K562 (cell line): ENCODE measurements at regions not wholly inside any gene's neighbourhood (a gene's known extent, or its start where the extent isn't known, plus 50 kb on each side); places are given as distances from the start of the nearest gene placed in this dataset.

ENCODE experiments used
- ATAC-seq: fragments of 200-7000 bp; cut with Tn5 transposase; 3 replicates; pipeline ENCODE4 v1.9.1; 2020; ENCODE audit warnings: moderate library complexity
- BruUV-seq: library from RNA; stranded (reverse); fragments of 400-500 nt; replicated peaks from 2 replicates; lab custom pipeline; 2021; lab: Mats Ljungman, UMichigan
- CTCF ChIA-PET: fragments of 300-600 bp; formaldehyde crosslinking; extraction: SDS; loops from one replicate; lab custom pipeline; 2021; ENCODE audit warnings: low intra/inter-chr PET ratio; lab: Yijun Ruan, JAX
- POLR2A ChIA-PET: fragments of 300-600, 350-650 bp; sonication (Branson Sonifier 250); formaldehyde crosslinking; extraction: SDS; loops from one replicate; lab custom pipeline; 2021; ENCODE audit warnings: antibody characterized with exemption, inconsistent platforms; lab: Yijun Ruan, JAX
- DNase-seq, 4 experiments: peaks; one replicate each; pipeline versions ENCODE4 v3.0.0 to v3.0.0-alpha.2; 2011 to 2018; ENCODE audit warnings: low spot score in 3 of 4, mixed read lengths in 3 of 4; ENCODE audit errors: extremely low read depth in 1 of 4
- FAIRE-seq: peaks from 2 replicates; lab custom pipeline; 2011; peaks lifted over from hg19 to GRCh38; lab: Jason Lieb, UNC
- H2AFZ ChIP-seq: 2 replicates; pipeline ENCODE4 v1.6.0; 2011; ENCODE audit warnings: low read depth, low read length, control low read depth, inconsistent platforms
- H3K27ac ChIP-seq: fragments of 200-600 bp; 3 replicates; pipeline ENCODE4 v1.8.0; 2011; ENCODE audit warnings: low read depth, mild to moderate bottlenecking, control low read depth, inconsistent platforms, low read length, moderate library complexity, mixed read lengths; ENCODE audit errors: extremely low read depth
- H3K27me3 ChIP-seq, 2 experiments: fragments of 300-600 bp in 1 of 2; 2 replicates in 1 of 2; 3 replicates in 1 of 2; pipeline versions ENCODE4 v1.6.0 to v1.8.0; 2011; ENCODE audit warnings: inconsistent platforms in 2 of 2, low read length in 2 of 2, mild to moderate bottlenecking in 1 of 2, mixed read lengths in 1 of 2, moderate library complexity in 1 of 2; ENCODE audit not compliant: control insufficient read depth in 2 of 2, insufficient read depth in 2 of 2
- H3K36me3 ChIP-seq: fragments of 300-600 bp; 3 replicates; pipeline ENCODE4 v1.8.0; 2011; ENCODE audit warnings: mild to moderate bottlenecking, low read length, inconsistent platforms; ENCODE audit not compliant: control insufficient read depth, insufficient read depth
- H3K4me1 ChIP-seq, 2 experiments: fragments of 200-600 bp in 1 of 2; replicated peaks in 1 of 2; 2 replicates in 1 of 2; 3 replicates in 1 of 2; pipeline versions ENCODE4 v1.5.1 to v1.8.0; 2011; ENCODE audit warnings: inconsistent platforms in 2 of 2, low read length in 2 of 2, mild to moderate bottlenecking in 1 of 2, mixed read lengths in 1 of 2, moderate library complexity in 1 of 2; ENCODE audit not compliant: control insufficient read depth in 2 of 2, insufficient read depth in 2 of 2
- H3K4me2 ChIP-seq: 2 replicates; pipeline ENCODE4 v1.6.1; 2011; ENCODE audit warnings: low read length, control low read depth, inconsistent platforms, mixed read lengths; ENCODE audit not compliant: insufficient read depth
- H3K4me3 ChIP-seq: fragments of 200-600 bp; sonication (generic), shearing (Covaris generic); 2 replicates; pipeline ENCODE4 v1.5.1; 2016; ENCODE audit warnings: control low read depth, inconsistent platforms
- H3K79me2 ChIP-seq: fragments of 200-600 bp; 3 replicates; pipeline ENCODE4 v1.8.0; 2011; ENCODE audit warnings: low read length, inconsistent platforms; ENCODE audit not compliant: control insufficient read depth, insufficient read depth
- H3K9ac ChIP-seq, 2 experiments: 2 replicates each; pipeline versions ENCODE4 v1.6.0 to v1.6.1; 2011; ENCODE audit warnings: low read depth in 2 of 2, low read length in 2 of 2, control low read depth in 1 of 2, inconsistent platforms in 1 of 2, mild to moderate bottlenecking in 1 of 2, mixed read lengths in 1 of 2; ENCODE audit not compliant: insufficient read depth in 1 of 2
- H3K9me1 ChIP-seq: one replicate; pipeline ENCODE4 v1.6.0; 2011; ENCODE audit warnings: inconsistent platforms, mild to moderate bottlenecking, low read length, moderate library complexity; ENCODE audit not compliant: control insufficient read depth, insufficient read depth
- H3K9me3 ChIP-seq: replicated peaks from 2 replicates; pipeline ENCODE4 v1.5.1; 2011; ENCODE audit warnings: low read depth, low read length, inconsistent platforms; ENCODE audit not compliant: control insufficient read depth, insufficient read depth
- H4K20me1 ChIP-seq: replicated peaks from 2 replicates; pipeline ENCODE4 v1.6.1; 2011; ENCODE audit warnings: low read length, inconsistent platforms, mixed read lengths; ENCODE audit not compliant: control insufficient read depth, insufficient read depth
- BCLAF1 ChIP-seq, 2 experiments: fragments of 450-650 bp in 1 of 2; IDR thresholded peaks; 2 replicates each; pipeline ENCODE4 v1.6.1; 2011 to 2017; ENCODE audit warnings: low read depth in 2 of 2, antibody characterized with exemption in 1 of 2, borderline replicate concordance in 1 of 2, low read length in 1 of 2, mild to moderate bottlenecking in 1 of 2, mixed read lengths in 1 of 2; ENCODE audit not compliant: control insufficient read depth in 1 of 2
- CEBPB ChIP-seq: fragments of 450-650 bp; IDR thresholded peaks from 2 replicates; pipeline ENCODE4 v1.6.1; 2016; ENCODE audit warnings: missing genetic modification characterization, missing compliant biosample characterization
- CEBPG ChIP-seq, 3 experiments: fragments of 200-800 bp in 1 of 3; sonication (Bioruptor generic) in 1 of 3; sonication (generic) in 1 of 3; formaldehyde crosslinking in 1 of 3; IDR thresholded peaks in 2 of 3; conservative IDR thresholded peaks in 1 of 3; 2 replicates each; pipeline versions ENCODE4 v1.6.1 to v1.8.0; 2016 to 2022; ENCODE audit warnings: missing compliant biosample characterization in 2 of 3, missing genetic modification characterization in 2 of 3, mild to moderate bottlenecking in 1 of 3, missing genetic modification reagents in 1 of 3
- KAT8 ChIP-seq: fragments of 450-650 bp; IDR thresholded peaks from 2 replicates; pipeline ENCODE4 v1.6.1; 2016; ENCODE audit warnings: low read depth, mild to moderate bottlenecking
- MEF2A ChIP-seq: IDR thresholded peaks from 2 replicates; pipeline ENCODE4 v1.6.1; 2011; ENCODE audit warnings: low read depth, mild to moderate bottlenecking, low read length, moderate library complexity; ENCODE audit not compliant: control insufficient read depth
- NRF1 ChIP-seq, 2 experiments: fragments of 450-650 bp; IDR thresholded peaks in 1 of 2; conservative IDR thresholded peaks in 1 of 2; 2 replicates each; pipeline ENCODE4 v1.6.1; 2014; ENCODE audit warnings: mild to moderate bottlenecking in 2 of 2
- PCBP2 ChIP-seq: fragments of 200-400 bp; formaldehyde crosslinking; IDR thresholded peaks from 2 replicates; pipeline ENCODE4 v1.6.1; 2018; ENCODE audit warnings: low read length, low read depth, mild to moderate bottlenecking, moderate library complexity; ENCODE audit not compliant: poor library complexity, severe bottlenecking
- PHF21A ChIP-seq: fragments of 450-650 bp; IDR thresholded peaks from 2 replicates; pipeline ENCODE4 v1.6.1; 2017; ENCODE audit warnings: low read depth, borderline replicate concordance
- POLR3G ChIP-seq: IDR thresholded peaks from 2 replicates; pipeline ENCODE4 v1.6.1; 2011; ENCODE audit not compliant: insufficient read length, insufficient replicate concordance; ENCODE audit errors: extremely low read depth
- RAD21 ChIP-seq, 2 experiments: fragments of 250-450 bp in 1 of 2; fragments of 450-650 bp in 1 of 2; sonication (Bioruptor Pico) in 1 of 2; formaldehyde crosslinking in 1 of 2; IDR thresholded peaks in 1 of 2; conservative IDR thresholded peaks in 1 of 2; 2 replicates each; pipeline versions ENCODE4 v1.4.0 to v1.8.0; 2020 to 2022; ENCODE audit warnings: mild to moderate bottlenecking in 2 of 2, moderate library complexity in 1 of 2
- RBM14 ChIP-seq: fragments of 200-400 bp; formaldehyde crosslinking; IDR thresholded peaks from 2 replicates; pipeline ENCODE4 v1.6.1; 2018; ENCODE audit warnings: low read depth, mild to moderate bottlenecking, low read length, moderate library complexity, borderline replicate concordance; ENCODE audit not compliant: insufficient read depth
- SRSF3 ChIP-seq: fragments of 200-400 bp; formaldehyde crosslinking; IDR thresholded peaks from 2 replicates; pipeline ENCODE4 v1.6.1; 2016; ENCODE audit warnings: mild to moderate bottlenecking, low read length, moderate library complexity; ENCODE audit not compliant: insufficient read depth
- TGIF2 ChIP-seq: sonication (generic); formaldehyde crosslinking; IDR thresholded peaks from 2 replicates; pipeline ENCODE4 v1.8.1; 2022; ENCODE audit warnings: mild to moderate bottlenecking, missing genetic modification reagents, moderate library complexity
- TSC22D4 ChIP-seq: fragments of 450-650 bp; IDR thresholded peaks from 2 replicates; pipeline ENCODE4 v1.6.1; 2016; ENCODE audit warnings: missing genetic modification characterization, missing biosample characterization, control low read depth
- ZNF124 ChIP-seq: sonication (generic); formaldehyde crosslinking; IDR thresholded peaks from 2 replicates; pipeline ENCODE4 v1.8.1; 2022; ENCODE audit warnings: missing genetic modification reagents
- ZNF445 ChIP-seq: fragments of 250-450 bp; sonication (Bioruptor Pico); IDR thresholded peaks from 2 replicates; pipeline ENCODE4 v1.4.0; 2020; ENCODE audit warnings: low read depth, mild to moderate bottlenecking, moderate library complexity
- WGBS: fragments of 100-300 bp; shearing (Covaris generic); methylation state at CpG from one replicate; pipeline ENCODE4 v1.1.6; 2016; ENCODE audit warnings: low coverage, mixed read lengths; ENCODE audit not compliant: insufficient coverage; ENCODE audit errors: missing lambda C conversion rate; 5-methylcytosine and 5-hydroxymethylcytosine counted together
- in situ Hi-C: fragments of 300-500 bp; cut with MboI; formaldehyde crosslinking; loops from 4 replicates; pipeline ENCODE4 v1.15.0; 2018; ENCODE audit warnings: inconsistent platforms, mixed read lengths
- intact Hi-C: fragments of 100-400 bp; cut with micrococcal nuclease; formaldehyde crosslinking; loops from 2 replicates; pipeline ENCODE4 v1.14.2; 2022

GRCh38 chr19:31166206-31166605 lies 183.0 kb downstream of the TSHZ3 start:
- TF ChIP-seq ZNF445 (CRISPR knock-in tag) (no peak), TSC22D4 (tag) (no peak), CEBPG (CRISPR knock-in tag; IDR thresholded peaks at IDR 0.05) (no peak), CEBPG (tag; conservative IDR thresholded peaks at IDR 0.05 in 1 of 2, IDR thresholded peaks at IDR 0.05 in 1 of 2) (no peak), MEF2A (no peak), TGIF2 (CRISPR knock-in tag) (no peak), ZNF124 (CRISPR knock-in tag) (no peak), POLR3G (no peak), RBM14 (no peak), KAT8 (no peak), NRF1 (conservative IDR thresholded peaks at IDR 0.05 in 1 of 2, IDR thresholded peaks at IDR 0.05 in 1 of 2) (no peak), BCLAF1 (IDR thresholded peaks at IDR 0.05; ENCODE audit: borderline replicate concordance in 1 of 2, control insufficient read depth in 1 of 2, low read depth in 2 of 2, low read length in 1 of 2) (no peak), RAD21 (CRISPR knock-in tag; conservative IDR thresholded peaks at IDR 0.05 in 1 of 2, IDR thresholded peaks at IDR 0.05 in 1 of 2) (no peak), PCBP2 (no peak), CEBPB (no peak), SRSF3 (no peak), PHF21A (no peak)
- Histone ChIP-seq H3K9ac (no peak overlapping the region), H3K4me1 (no peaks in the 10 kb centered on the region), H2AFZ (no peak overlapping the region), H3K27me3 (peaks cover 4 to 11% of the 10 kb centered on the region in 2 experiments; a peak in 2 of 5 replicates), H3K4me2 (no peak overlapping the region), H3K27ac (no peak overlapping the region), H3K79me2 (no peaks in the 10 kb centered on the region), H3K9me1 (no peaks in the 10 kb centered on the region), H3K9me3 (no peaks in the 10 kb centered on the region), H3K36me3 (no peaks in the 10 kb centered on the region), H3K4me3 (no peak overlapping the region), H4K20me1 (no peaks in the 10 kb centered on the region)
- ATAC-seq = no peak
- ChIA-PET POLR2A (no interaction called here), CTCF (no interaction called here)
- no TSS peak for BruUV-seq
- DNase-seq = no peak
- intact Hi-C loops (no loop called here), in situ Hi-C loops (no loop called here)
- FAIRE-seq = no peak
- 0% methylated on average over 2 of the region's 2 CpGs for WGBS
